Effector memory CD8-positive, alpha-beta T cell (primary cell): ENCODE measurements at regions not wholly inside any gene's neighbourhood (a gene's known extent, or its start where the extent isn't known, plus 50 kb on each side); places are given as distances from the start of the nearest gene placed in this dataset.

Experiments
- ATAC-seq: fragments of 150-1000 bp; cut with Tn5 transposase; replicated peaks from 2 replicates; pipeline ENCODE4 v1.10.0; 2021; ENCODE audit warnings: mild to moderate bottlenecking, moderate library complexity
- DNase-seq, 3 experiments: peaks; one replicate each; pipeline ENCODE4 v3.0.0; 2021
- H3K27ac Mint-ChIP-seq, 2 donors: one replicate each; pipeline ENCODE4 v1.8.0; 2022; ENCODE audit warnings: mild to moderate bottlenecking in 2 of 2, mixed read lengths in 2 of 2, moderate library complexity in 2 of 2
- H3K27me3 Mint-ChIP-seq, 2 donors: one replicate each; pipeline ENCODE4 v1.8.0; 2022; ENCODE audit warnings: mixed read lengths in 2 of 2
- H3K36me3 Mint-ChIP-seq: one replicate; pipeline ENCODE4 v1.8.0; 2022; ENCODE audit warnings: mild to moderate bottlenecking, moderate library complexity, mixed read lengths; ENCODE audit not compliant: insufficient read depth
- H3K4me1 Mint-ChIP-seq, 2 donors: one replicate each; pipeline ENCODE4 v1.8.0; 2022; ENCODE audit warnings: low read depth in 2 of 2, mixed read lengths in 2 of 2
- H3K4me3 Mint-ChIP-seq, 2 donors: one replicate each; pipeline ENCODE4 v1.8.0; 2022; ENCODE audit warnings: mild to moderate bottlenecking in 2 of 2, mixed read lengths in 2 of 2, moderate library complexity in 2 of 2
- H3K9me3 Mint-ChIP-seq, 2 donors: one replicate each; pipeline ENCODE4 v1.8.0; 2022; ENCODE audit warnings: mixed read lengths in 2 of 2

DNA sequence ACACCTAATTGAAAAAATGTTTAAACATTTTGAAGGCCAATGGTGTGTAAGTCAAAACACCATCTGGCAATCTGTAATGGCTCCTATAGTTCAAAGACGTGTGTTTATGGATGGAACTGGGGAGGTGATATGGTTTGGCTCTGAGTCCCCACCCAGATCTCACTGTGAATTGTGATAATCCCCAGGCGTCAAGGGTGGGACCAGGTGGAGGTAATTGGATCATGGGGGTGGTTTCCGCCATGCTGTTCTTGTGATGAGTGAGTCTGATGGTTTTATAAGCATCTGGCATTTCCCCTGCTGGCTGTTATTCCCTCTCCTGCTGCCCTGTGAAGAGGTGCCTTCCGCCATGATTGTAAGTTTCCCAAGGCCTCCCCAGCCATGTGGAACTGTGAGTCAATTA, 52.2 kb downstream of the ADRA2C start:
- Mint-ChIP-seq H3K4me3 (no peak overlapping the region), H3K36me3 (no peaks in the 10 kb centered on the region), H3K9me3 (no peaks in the 10 kb centered on the region), H3K27ac (no peak overlapping the region), H3K27me3 (peaks cover 6 to 41% of the 10 kb centered on the region in 2 donors), H3K4me1 (no peaks in the 10 kb centered on the region)
- ATAC-seq (no peak), DNase-seq (no peak)

DNA sequence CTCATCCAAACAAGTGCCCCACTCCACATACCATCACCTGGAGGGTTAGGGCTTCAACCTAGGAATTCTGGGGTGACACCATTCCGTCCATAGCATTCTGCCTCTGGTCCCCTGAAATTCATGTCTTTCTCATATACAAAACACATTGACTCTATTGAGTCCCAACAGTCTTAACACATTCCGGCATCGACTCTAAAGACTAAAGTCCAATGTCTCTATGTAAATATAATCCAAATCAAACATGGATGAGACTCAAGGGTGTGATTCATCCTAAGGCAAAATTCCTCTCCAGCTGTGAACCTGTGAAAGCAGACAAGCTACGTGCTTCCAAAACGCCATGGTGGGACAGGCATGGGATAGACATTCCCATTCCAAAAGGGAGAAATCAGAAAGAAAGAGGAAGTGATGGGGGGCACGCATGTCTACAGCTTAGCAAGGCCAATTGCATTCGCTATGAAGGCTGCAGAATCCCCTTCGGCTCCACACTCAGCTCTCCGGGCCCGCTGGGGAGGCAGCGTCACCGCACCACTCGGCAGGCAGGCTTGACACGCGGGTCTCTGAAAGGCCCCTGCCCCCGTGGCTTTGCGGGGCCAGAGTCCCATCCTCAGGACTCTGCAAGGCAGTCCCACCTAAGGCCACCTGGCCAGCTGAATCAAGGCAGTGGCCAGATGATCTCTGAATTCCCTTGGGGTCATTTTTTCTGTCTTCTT, 53.2 kb downstream of the ADRA2C start:
- Mint-ChIP-seq H3K4me1 (no peaks in the 10 kb centered on the region), H3K27me3 (peaks cover 7 to 47% of the 10 kb centered on the region in 2 donors), H3K9me3 (no peaks in the 10 kb centered on the region), H3K27ac (no peak overlapping the region), H3K4me3 (no peak overlapping the region), H3K36me3 (no peaks in the 10 kb centered on the region)
- no peak for DNase-seq
- ATAC-seq = no peak

DNA sequence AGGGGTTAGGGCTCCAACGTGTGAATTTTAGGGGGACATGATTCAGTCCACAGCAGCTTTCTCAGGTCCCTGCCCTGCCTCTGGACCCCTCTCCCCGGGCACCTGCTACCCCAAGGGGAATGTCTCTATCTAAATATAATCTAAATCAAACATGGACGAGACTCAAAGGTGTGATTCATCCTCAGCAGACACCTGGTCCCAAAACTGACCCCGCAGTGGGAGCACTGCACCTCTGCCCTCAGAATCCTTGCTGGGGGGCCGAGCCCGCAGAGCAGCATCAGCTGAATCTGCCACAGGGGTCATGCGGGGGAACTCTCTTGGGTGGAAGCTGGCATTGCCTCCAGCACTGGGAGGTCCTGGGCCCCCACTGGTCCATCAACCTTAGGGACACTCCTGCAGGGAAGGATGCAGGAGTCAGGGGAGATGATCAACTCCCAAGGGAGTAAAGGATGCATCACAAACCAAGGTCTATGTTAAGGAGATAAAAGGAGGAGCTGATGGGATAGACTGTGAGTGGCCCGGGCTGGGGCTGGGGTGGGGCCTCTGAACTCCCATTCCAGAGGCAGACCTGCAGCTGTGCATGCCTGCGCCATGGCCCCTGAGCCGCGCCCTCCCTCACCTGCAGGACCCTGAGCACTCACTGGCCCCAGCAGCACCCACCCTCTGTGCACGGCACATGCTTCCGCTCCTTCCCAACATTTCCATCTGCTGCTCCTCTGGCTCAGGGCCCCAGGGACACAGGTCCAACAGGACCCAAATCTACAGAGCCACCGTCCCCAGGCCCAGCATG, 54.0 kb downstream of the ADRA2C start:
- H3K9me3 Mint-ChIP-seq = no peaks in the 10 kb centered on the region
- H3K27ac Mint-ChIP-seq = no peak overlapping the region
- no peaks in the 10 kb centered on the region for H3K4me1 Mint-ChIP-seq
- peaks cover 3% of the 10 kb centered on the region for H3K36me3 Mint-ChIP-seq
- DNase-seq (no peak), ATAC-seq (no peak)
- no peak overlapping the region for H3K4me3 Mint-ChIP-seq
- peaks cover 15 to 55% of the 10 kb centered on the region in 2 donors for H3K27me3 Mint-ChIP-seq

- Mint-ChIP-seq H3K4me1 (no peaks in the 10 kb centered on the region), H3K9me3 (no peaks in the 10 kb centered on the region), H3K27ac (no peak overlapping the region), H3K4me3 (no peak overlapping the region), H3K36me3 (peaks cover 3% of the 10 kb centered on the region), H3K27me3 (peaks cover 19 to 59% of the 10 kb centered on the region in 2 donors)
- ATAC-seq (no peak), DNase-seq (no peak)
These were observed 54.8 kb downstream of the ADRA2C start for GRCh38 chr4:3820806-3821579.

DNA sequence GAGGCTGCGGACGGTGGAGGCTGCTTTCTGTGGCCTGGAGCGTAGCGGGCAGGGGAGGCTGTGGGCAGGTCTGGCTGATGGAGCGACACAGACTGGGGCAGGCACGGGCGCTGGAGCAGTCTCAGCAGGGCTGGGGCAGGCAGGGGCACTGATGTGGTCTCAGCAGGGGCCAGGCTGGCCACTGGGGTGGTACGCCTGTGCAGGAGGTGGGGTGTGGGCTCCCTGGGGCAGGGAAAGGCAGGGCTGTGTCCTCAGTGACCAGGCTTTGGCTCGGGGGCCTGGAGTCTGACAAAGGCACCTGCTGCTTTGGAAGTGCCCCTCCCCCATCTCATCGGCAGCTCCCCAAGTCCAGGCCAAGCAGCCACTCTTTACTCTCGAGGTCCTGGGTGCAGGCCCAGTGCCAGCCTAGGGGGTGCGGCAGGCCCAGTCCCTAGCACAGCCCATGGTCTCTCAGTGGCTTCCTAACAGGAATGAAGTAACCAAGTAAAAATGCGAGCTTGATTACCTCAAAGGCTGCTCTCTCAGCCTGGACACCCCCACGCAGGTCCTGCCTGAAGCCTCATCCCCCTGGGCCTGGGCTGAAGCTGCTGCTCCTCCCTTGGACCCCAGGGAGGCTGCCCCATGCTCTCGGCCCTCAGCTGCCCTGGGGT, 55.5 kb downstream of the ADRA2C start:
- no peak for DNase-seq
- no peak for ATAC-seq
- H3K27ac Mint-ChIP-seq = no peak overlapping the region
- H3K4me3 Mint-ChIP-seq = no peak overlapping the region
- peaks cover 19 to 59% of the 10 kb centered on the region in 2 donors for H3K27me3 Mint-ChIP-seq
- no peaks in the 10 kb centered on the region for H3K4me1 Mint-ChIP-seq
- no peaks in the 10 kb centered on the region for H3K9me3 Mint-ChIP-seq
- H3K36me3 Mint-ChIP-seq = peaks cover 3% of the 10 kb centered on the region

DNA sequence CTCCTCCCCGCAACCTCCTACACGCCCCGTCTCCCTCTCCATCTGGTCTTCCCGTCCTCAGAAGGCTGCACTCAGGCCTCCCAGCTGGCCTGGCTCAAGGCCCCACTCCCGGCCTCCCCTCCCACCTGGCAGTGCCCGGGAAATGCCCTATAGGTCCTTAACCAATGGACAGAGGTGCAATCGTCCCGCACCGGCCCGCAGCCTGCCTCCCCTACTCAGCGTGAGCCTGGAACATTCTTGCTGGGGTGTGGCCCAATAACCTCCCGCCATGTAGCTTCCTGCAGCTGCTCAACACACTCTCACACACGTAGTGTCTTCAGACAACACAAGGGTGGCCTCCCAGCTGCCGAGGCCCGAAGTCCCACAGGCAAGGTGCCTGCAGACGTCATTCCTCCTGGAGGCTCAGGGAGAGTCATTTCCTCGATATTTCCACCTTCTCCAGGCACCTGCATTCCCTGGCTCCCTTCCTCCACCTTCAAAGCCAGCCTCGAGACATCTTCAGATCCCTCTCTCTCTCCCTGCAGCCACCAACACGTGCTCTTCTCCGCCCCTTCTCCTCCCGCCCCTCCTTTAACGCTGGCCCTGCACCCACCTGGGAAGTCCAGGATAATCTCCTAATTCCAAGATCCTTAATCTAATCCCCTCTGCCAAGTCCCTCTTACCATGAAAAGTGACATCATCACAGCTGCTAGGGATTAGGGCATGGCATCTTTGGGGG, 56.2 kb downstream of the ADRA2C start:
- H3K4me1 Mint-ChIP-seq = no peaks in the 10 kb centered on the region
- DNase-seq = no peak
- H3K9me3 Mint-ChIP-seq = no peaks in the 10 kb centered on the region
- H3K27me3 Mint-ChIP-seq = peaks cover 24 to 66% of the 10 kb centered on the region in 2 donors
- H3K4me3 Mint-ChIP-seq = no peak overlapping the region
- no peak overlapping the region for H3K27ac Mint-ChIP-seq
- H3K36me3 Mint-ChIP-seq = peaks cover 3% of the 10 kb centered on the region
- no peak for ATAC-seq

DNA sequence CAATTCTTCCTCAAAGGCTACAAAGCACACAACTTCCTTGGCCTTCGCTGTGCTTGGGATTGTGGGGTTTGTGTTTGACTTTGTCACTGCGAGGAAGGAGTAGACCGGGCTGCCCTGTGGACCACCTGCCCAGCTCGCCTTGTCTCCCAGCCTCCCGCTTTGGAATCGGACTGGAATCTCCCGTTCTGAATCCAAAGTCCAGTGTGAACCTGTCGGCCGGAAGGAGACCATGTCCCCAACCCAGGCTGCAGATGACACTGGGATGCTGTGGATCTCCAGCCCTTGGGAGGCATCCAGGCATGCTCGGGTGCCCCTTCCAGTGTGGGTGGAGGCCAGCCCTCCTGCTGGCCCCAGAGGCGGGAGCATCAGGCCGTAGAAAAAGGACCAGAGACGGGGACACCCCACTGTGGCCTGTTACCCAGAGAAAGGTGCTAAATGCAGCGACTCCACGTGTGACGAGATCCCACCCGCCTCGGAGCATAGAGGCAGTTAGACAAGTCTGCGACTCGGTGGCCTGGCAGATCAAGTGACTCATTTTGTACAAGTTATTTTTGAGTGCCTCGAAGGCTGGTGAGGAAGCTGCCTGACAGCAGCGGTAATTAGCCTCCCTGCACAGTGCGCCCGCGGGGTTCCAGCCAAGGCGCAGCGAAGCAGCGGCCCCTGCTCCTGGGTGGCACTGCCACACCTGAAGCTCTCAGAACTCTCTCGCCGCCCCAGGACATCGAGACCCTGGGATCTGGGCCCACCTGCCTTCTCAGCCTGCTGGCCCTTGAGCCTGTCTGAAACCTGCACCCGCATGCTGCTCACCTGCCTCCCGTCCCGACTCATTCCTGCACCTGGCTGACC, 57.5 kb downstream of the ADRA2C start:
- peaks cover 3% of the 10 kb centered on the region for H3K36me3 Mint-ChIP-seq
- no peak overlapping the region for H3K4me3 Mint-ChIP-seq
- peaks cover 24 to 75% of the 10 kb centered on the region in 2 donors for H3K27me3 Mint-ChIP-seq
- H3K4me1 Mint-ChIP-seq = no peaks in the 10 kb centered on the region
- DNase-seq = no peak
- H3K27ac Mint-ChIP-seq = no peak overlapping the region
- ATAC-seq = no peak
- no peaks in the 10 kb centered on the region for H3K9me3 Mint-ChIP-seq

DNA sequence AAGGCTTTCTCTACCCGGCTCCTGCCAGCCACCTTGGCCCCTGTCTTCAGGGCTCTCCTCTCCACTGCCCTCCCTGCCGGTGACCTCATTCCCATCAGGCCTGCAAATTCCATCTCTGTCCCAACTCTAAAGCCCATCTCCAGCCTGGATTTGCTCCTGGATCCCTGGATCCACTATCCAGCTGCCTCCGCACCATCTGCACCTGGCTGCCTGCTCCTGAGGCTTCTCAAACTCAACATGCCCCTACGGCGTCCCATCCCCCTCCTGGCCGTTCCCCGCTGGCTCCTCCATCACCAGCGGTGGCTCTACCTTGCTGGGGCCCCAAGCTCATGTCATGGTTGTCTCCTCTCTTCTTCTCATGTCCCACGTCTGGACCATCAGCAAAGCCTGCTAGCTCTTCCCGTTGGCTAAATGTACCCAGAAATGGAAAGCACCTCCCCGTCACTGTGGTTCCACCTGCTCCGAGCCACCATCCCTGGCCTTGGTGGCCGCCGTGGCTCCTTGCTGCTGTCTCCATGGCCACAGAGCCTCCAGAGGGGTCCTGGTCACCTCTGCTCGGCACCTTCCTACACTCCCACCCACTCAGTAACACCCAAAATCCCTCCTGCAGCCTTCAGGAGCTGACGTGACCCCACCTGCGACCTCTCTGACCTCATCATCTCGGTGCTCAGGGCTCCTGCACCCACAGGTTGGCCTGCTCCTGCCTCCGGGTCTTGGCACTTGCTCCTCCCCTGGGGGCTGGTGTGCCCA, 58.5 kb downstream of the ADRA2C start:
- H3K27ac Mint-ChIP-seq = no peak overlapping the region
- no peak overlapping the region for H3K4me3 Mint-ChIP-seq
- ATAC-seq (no peak), DNase-seq (no peak)
- H3K9me3 Mint-ChIP-seq = no peaks in the 10 kb centered on the region
- peaks cover 31 to 75% of the 10 kb centered on the region in 2 donors for H3K27me3 Mint-ChIP-seq
- no peaks in the 10 kb centered on the region for H3K4me1 Mint-ChIP-seq
- H3K36me3 Mint-ChIP-seq = peaks cover 3% of the 10 kb centered on the region

- Mint-ChIP-seq H3K9me3 (no peaks in the 10 kb centered on the region), H3K36me3 (peaks cover 3% of the 10 kb centered on the region), H3K27ac (no peak overlapping the region), H3K27me3 (peaks cover 38 to 75% of the 10 kb centered on the region in 2 donors), H3K4me1 (no peaks in the 10 kb centered on the region), H3K4me3 (no peak overlapping the region)
- no peak for DNase-seq
- ATAC-seq = no peak
These were observed 59.3 kb downstream of the ADRA2C start for GRCh38 chr4:3825530-3825929.

DNA sequence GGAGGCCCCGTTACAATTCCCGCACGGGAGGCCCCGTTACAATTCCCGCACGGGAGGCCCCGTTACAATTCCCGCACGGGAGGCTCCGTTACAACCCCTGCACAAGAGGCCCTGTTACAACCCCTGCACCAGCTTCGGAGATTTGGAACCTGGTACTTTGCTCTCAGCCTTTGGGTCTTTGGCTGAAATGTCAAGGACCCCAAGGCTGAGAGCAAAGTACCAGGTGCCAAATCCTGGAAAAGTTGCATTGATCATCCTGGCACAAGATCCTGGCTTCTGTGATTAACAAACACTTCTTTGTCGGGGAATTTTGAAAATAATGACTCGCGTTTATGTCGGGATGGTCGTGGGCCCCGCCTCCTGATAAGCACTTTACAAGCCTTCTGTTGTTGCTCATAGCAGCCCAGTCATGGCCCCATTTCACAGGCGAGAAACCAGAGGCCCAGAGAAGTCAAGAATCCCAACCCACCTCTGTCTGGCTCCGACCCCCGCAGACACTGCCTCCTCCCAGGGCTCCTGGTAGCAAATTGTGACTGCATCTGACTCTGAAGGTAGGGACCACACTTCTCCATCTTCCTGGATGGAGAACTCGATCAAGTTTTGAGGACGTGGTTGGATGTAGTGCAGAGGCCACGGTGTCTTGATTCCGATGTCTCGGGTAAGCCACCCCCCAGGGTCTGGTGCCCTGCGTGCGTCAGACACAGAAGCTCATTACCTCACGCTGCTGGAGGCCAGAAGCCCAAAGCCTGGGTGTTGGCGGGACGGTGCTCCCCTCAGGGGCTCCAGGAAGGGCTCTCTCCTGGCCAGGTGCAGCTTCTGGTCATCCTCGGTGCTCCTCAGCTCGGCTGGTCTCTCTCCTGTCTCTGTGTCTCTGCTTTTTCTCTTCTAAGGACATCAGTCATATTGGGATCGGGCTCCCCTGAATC, 60.3 kb downstream of the ADRA2C start:
- no peaks in the 10 kb centered on the region for H3K4me1 Mint-ChIP-seq
- no peak for ATAC-seq
- H3K27me3 Mint-ChIP-seq = peaks cover 39 to 74% of the 10 kb centered on the region in 2 donors
- H3K36me3 Mint-ChIP-seq = peaks cover 3% of the 10 kb centered on the region
- H3K9me3 Mint-ChIP-seq = no peaks in the 10 kb centered on the region
- H3K4me3 Mint-ChIP-seq = no peak overlapping the region
- no peak for DNase-seq
- H3K27ac Mint-ChIP-seq = no peak overlapping the region
